ENCODE measurements at regions not wholly inside any gene's neighbourhood (a gene's known extent, or its start where the extent isn't known, plus 50 kb on each side); places are given as distances from the start of the nearest gene placed in this dataset.

DNA sequence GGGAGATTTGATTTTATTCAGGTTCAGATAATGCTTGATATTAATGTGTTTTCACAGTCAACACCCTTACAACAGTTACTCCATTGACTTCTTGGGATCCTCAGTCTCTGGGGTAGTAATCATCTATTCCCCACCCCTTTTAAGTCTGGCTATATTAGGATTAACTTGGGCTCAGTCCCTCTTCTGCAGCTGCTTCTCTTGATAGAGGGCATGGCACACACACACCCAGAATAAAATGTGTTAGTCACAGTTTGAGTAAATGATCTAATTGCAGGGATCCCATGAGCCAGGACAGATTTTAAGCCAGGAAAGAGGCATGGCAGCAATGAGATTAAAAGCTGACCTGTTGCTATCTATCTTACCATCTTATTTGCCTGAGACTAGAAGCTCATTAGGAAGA lies 53.7 kb upstream of the VLDLR start:
- TF ChIP-seq, protein P1, sequence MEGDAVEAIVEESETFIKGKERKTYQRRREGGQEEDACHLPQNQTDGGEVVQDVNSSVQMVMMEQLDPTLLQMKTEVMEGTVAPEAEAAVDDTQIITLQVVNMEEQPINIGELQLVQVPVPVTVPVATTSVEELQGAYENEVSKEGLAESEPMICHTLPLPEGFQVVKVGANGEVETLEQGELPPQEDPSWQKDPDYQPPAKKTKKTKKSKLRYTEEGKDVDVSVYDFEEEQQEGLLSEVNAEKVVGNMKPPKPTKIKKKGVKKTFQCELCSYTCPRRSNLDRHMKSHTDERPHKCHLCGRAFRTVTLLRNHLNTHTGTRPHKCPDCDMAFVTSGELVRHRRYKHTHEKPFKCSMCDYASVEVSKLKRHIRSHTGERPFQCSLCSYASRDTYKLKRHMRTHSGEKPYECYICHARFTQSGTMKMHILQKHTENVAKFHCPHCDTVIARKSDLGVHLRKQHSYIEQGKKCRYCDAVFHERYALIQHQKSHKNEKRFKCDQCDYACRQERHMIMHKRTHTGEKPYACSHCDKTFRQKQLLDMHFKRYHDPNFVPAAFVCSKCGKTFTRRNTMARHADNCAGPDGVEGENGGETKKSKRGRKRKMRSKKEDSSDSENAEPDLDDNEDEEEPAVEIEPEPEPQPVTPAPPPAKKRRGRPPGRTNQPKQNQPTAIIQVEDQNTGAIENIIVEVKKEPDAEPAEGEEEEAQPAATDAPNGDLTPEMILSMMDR (IDR thresholded peaks at IDR 0.05), result no peak
- ATAC-seq (ENCODE audit: low FRiP score) (no peak), DNase-seq (ENCODE audit: low spot score) (no peak)

DNA sequence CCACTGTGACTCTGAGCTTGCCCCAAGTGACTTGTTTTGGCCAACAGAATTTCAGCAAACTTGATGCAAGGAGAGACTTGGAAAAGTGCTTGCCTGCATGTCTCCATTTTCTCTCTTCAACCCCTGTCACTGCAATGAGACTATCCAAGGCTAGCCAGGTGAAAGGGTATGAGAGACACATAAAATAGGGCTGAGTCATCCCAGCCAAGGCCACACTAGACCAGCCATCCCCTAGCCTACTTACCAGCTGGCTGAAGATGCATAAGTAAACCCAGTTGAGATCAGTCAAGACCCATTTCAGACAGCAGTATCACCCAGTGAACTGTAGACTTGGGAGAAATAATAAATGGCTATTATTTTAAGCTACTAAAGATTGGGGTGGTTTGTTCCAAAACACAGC lies 52.9 kb upstream of the VLDLR start:
- ATAC-seq (ENCODE audit: low FRiP score) (no peak), DNase-seq (ENCODE audit: low spot score) (no peak)
- TF ChIP-seq, protein P1 (IDR thresholded peaks at IDR 0.05), result no peak

DNA sequence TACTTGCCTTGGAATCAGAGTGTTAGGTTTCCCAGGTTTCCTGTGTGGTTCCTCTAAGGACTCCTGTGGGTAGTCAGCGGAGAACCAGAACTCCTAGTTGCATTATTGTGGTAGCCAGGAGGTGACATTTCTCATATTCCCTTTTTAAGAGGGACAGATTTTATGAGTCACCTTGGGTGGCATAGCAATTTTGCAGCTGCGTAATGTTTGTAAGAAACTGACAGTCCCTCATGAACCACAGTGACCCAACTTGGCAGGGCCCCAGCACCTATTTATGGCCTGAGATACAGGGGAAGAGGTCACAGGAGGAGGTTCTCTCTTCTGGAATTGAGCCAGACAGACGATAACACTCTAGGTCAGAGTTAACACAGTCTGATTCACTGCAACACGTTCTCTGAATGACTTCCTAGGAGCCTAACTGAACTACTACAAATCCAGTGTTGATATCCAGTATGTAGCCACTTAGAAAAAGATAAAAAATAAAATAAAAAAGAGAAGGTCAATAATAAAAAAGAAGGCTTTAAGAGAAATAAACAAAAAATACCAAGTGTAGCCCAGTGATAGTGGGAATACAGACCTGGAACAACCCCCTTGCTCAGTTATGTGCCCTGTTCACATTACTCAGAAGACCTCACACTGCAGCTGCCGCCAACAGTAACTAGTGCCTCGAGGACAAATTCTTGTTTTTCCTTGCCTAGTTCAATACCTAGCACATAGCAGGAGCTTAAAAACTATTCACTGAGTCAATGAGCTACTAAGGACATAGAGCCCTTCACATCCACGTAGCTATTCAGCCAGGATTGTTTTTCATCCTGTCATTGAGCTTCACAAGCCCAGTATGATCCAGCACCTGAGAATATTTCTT lies 50.7 kb upstream of the VLDLR start:
- TF ChIP-seq, protein P1 (IDR thresholded peaks at IDR 0.05), result no peak
- DNase-seq (ENCODE audit: low spot score) (peak; percentile 58), ATAC-seq (ENCODE audit: low FRiP score) (peak; percentile 82)
